CD4-positive, alpha-beta T cell (primary cell): ENCODE measurements at regions not wholly inside any gene's neighbourhood (a gene's known extent, or its start where the extent isn't known, plus 50 kb on each side); places are given as distances from the start of the nearest gene placed in this dataset.

Source experiments
- ATAC-seq: fragments of 200-7000 bp; cut with Tn5 transposase; one replicate; pipeline ENCODE4 v1.10.0; 2022; ENCODE audit warnings: mild to moderate bottlenecking; ENCODE audit not compliant: poor library complexity
- CTCF ChIA-PET: fragments of 350-600 bp; sonication (Branson Sonifier 250); formaldehyde crosslinking; loops from one replicate; lab custom pipeline; 2021; ENCODE audit warnings: antibody characterized with exemption, inconsistent platforms; lab: Charles Lee
- POLR2A ChIA-PET: fragments of 350-600 bp; sonication (Branson Sonifier 250); formaldehyde crosslinking; loops from one replicate; lab custom pipeline; 2021; ENCODE audit warnings: antibody characterized with exemption, inconsistent platforms; lab: Charles Lee
- DNase-seq, 14 experiments: peaks; one replicate each; pipeline ENCODE4 v3.0.0-alpha.2; 2013 to 2020; ENCODE audit warnings: mixed read lengths in 2 of 14
- H3K27ac ChIP-seq, 2 donors: one replicate each; pipeline versions ENCODE4 v1.5.1 to v1.7.0; 2013; ENCODE audit warnings: low read length in 2 of 2, low read depth in 1 of 2, mild to moderate bottlenecking in 1 of 2
- H3K27me3 ChIP-seq, 2 experiments: 1 replicate in 1 of 2; 2 replicates in 1 of 2; pipeline versions ENCODE4 v1.6.1 to v1.7.0; 2013; ENCODE audit warnings: low read length in 2 of 2, control low read depth in 1 of 2, mild to moderate bottlenecking in 1 of 2, moderate library complexity in 1 of 2; ENCODE audit not compliant: insufficient read depth in 2 of 2, control insufficient read depth in 1 of 2
- H3K36me3 ChIP-seq: one replicate; pipeline ENCODE4 v1.6.1; 2013; ENCODE audit warnings: low read length, control low read depth; ENCODE audit not compliant: insufficient read depth
- H3K4me1 ChIP-seq: one replicate; pipeline ENCODE4 v1.6.1; 2013; ENCODE audit warnings: low read length, control low read depth; ENCODE audit not compliant: insufficient read depth
- H3K4me3 ChIP-seq: one replicate; pipeline ENCODE4 v1.5.1; 2013; ENCODE audit warnings: mild to moderate bottlenecking, low read length, moderate library complexity
- H3K9me3 ChIP-seq, 2 experiments: 1 replicate in 1 of 2; 2 replicates in 1 of 2; pipeline versions ENCODE4 v1.6.1 to v1.7.0; 2013; ENCODE audit warnings: low read length in 2 of 2, mild to moderate bottlenecking in 2 of 2, control low read depth in 1 of 2, moderate library complexity in 1 of 2; ENCODE audit not compliant: control insufficient read depth in 1 of 2, insufficient read depth in 1 of 2
- H3K27ac Mint-ChIP-seq: one replicate; pipeline ENCODE4 v1.8.0; 2020; ENCODE audit warnings: mixed read lengths
- H3K27me3 Mint-ChIP-seq: one replicate; pipeline ENCODE4 v1.8.0; 2021; ENCODE audit warnings: mixed read lengths
- H3K36me3 Mint-ChIP-seq: one replicate; pipeline ENCODE4 v1.8.0; 2021; ENCODE audit warnings: low read depth, mixed read lengths
- H3K4me1 Mint-ChIP-seq: one replicate; pipeline ENCODE4 v1.8.0; 2021; ENCODE audit warnings: low read depth, mixed read lengths
- H3K4me3 Mint-ChIP-seq: one replicate; pipeline ENCODE4 v1.8.0; 2020; ENCODE audit warnings: mild to moderate bottlenecking, mixed read lengths
- H3K9me3 Mint-ChIP-seq: one replicate; pipeline ENCODE4 v1.8.0; 2020; ENCODE audit warnings: mixed read lengths
- intact Hi-C, 2 experiments: fragments of 100-400 bp; cut with DNase I in 1 of 2; cut with micrococcal nuclease in 1 of 2; formaldehyde crosslinking; loops; one replicate each; pipeline versions ENCODE4 v1.15.1 to v1.9.0; 2023 to 2025; cut with DNase I, micrococcal nuclease
- TF ChIP-seq, protein P1 (sequence below): fragments of 200-600 bp; IDR thresholded peaks from one replicate; pipeline ENCODE4 v1.8.0; 2022; ENCODE audit warnings: antibody characterized with exemption, mild to moderate bottlenecking

DNA sequence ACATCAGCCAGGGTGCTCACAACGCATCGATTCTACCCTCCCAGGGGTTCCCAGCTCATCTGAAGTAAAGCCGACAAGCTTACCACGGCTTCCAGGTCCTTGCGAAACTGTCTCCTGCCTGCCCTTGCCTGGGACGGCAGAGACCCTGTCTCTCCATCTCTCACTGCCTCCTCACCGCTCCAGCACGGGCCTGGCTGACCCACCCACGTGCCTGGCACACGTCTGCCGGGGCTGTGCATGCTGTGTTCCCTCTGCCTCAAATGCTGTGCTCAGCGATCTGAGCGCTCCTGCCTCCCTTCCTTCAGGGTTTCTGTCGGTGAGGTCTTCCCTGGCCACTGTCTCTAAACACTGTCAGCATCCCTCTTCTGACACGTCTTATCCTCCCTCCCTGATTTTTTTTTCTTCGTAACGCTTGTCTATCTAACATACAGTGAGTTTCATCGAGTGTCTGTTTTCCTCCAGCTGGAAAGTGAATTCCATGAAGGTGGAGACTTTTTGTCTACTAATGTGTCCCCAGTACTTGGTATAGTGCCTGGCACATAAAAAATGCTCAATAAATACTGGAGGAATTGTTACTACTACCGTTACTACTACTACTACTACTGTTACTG, 208.4 kb downstream of the IRF8 start:
- peaks cover 5% of the 10 kb centered on the region for H3K27me3 Mint-ChIP-seq
- H3K9me3 Mint-ChIP-seq: no peaks in the 10 kb centered on the region
- no peak overlapping the region for H3K4me3 Mint-ChIP-seq
- ChIA-PET CTCF (no interaction called here), POLR2A (no interaction called here)
- Histone ChIP-seq H3K36me3 (no peaks in the 10 kb centered on the region), H3K4me3 (no peak overlapping the region), H3K4me1 (no peaks in the 10 kb centered on the region), H3K27me3 (peaks cover 0 to 2% of the 10 kb centered on the region in 2 experiments), H3K9me3 (peaks cover 0 to 13% of the 10 kb centered on the region in 2 experiments), H3K27ac (no peak overlapping the region)
- ATAC-seq (no peak), DNase-seq (no peak)
- TF ChIP-seq, protein P1, sequence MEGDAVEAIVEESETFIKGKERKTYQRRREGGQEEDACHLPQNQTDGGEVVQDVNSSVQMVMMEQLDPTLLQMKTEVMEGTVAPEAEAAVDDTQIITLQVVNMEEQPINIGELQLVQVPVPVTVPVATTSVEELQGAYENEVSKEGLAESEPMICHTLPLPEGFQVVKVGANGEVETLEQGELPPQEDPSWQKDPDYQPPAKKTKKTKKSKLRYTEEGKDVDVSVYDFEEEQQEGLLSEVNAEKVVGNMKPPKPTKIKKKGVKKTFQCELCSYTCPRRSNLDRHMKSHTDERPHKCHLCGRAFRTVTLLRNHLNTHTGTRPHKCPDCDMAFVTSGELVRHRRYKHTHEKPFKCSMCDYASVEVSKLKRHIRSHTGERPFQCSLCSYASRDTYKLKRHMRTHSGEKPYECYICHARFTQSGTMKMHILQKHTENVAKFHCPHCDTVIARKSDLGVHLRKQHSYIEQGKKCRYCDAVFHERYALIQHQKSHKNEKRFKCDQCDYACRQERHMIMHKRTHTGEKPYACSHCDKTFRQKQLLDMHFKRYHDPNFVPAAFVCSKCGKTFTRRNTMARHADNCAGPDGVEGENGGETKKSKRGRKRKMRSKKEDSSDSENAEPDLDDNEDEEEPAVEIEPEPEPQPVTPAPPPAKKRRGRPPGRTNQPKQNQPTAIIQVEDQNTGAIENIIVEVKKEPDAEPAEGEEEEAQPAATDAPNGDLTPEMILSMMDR: no peak
- H3K36me3 Mint-ChIP-seq: no peaks in the 10 kb centered on the region
- H3K4me1 Mint-ChIP-seq: no peaks in the 10 kb centered on the region
- no peak overlapping the region for H3K27ac Mint-ChIP-seq
- intact Hi-C loops: no loop called here

DNA sequence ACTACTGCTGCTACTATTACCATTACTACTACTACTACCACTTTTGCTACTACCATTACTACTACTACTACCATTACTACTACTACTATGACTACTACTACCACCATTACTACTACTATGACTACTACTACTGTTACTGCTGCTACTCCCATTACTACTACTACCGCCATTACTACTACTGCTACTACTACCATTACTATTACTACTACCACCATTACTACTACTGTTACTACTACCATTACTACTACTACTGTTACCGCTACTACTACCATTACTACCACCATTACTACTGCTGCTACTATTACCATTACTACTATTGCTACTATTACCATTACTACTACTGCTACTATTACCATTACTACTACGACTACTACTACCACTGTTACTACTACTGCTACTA, 209.1 kb downstream of the IRF8 start:
- Mint-ChIP-seq H3K36me3 (no peaks in the 10 kb centered on the region), H3K27me3 (peaks cover 5% of the 10 kb centered on the region), H3K9me3 (no peaks in the 10 kb centered on the region), H3K4me1 (no peaks in the 10 kb centered on the region), H3K4me3 (no peak overlapping the region), H3K27ac (no peak overlapping the region)
- TF ChIP-seq, protein P1: no peak
- ChIA-PET CTCF (no interaction called here), POLR2A (no interaction called here)
- DNase-seq (no peak), ATAC-seq (no peak)
- Histone ChIP-seq H3K36me3 (no peaks in the 10 kb centered on the region), H3K4me3 (no peak overlapping the region), H3K4me1 (no peaks in the 10 kb centered on the region), H3K9me3 (peaks cover 0 to 13% of the 10 kb centered on the region in 2 experiments), H3K27me3 (peaks cover 0 to 2% of the 10 kb centered on the region in 2 experiments), H3K27ac (no peak overlapping the region)
- intact Hi-C loops: no loop called here

DNA sequence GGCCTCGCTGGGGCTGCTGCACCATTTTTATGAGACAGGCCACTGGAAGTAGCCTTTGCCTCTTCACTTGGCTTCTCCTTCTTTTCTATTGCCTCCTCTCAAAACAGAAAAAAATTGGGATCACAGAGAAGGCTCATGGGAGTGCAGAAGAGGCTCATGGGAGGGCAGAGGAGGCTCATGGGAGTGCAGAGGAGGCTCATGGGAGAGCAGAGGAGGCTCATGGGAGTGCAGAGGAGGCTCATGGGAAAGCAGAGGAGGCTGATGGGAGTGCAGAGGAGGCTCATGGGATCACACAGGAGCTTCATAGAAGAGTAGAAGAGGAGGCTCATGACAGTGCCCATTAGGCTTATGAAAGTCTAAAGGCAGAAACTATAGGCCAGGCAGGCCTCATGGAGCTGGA, 211.2 kb downstream of the IRF8 start:
- Mint-ChIP-seq H3K36me3 (no peaks in the 10 kb centered on the region), H3K27me3 (no peaks in the 10 kb centered on the region), H3K4me3 (no peak overlapping the region), H3K4me1 (no peaks in the 10 kb centered on the region), H3K9me3 (no peaks in the 10 kb centered on the region), H3K27ac (no peak overlapping the region)
- Histone ChIP-seq H3K27me3 (peaks cover 0 to 2% of the 10 kb centered on the region in 2 experiments), H3K4me1 (no peaks in the 10 kb centered on the region), H3K27ac (no peak overlapping the region), H3K9me3 (peaks cover 0 to 13% of the 10 kb centered on the region in 2 experiments), H3K36me3 (no peaks in the 10 kb centered on the region), H3K4me3 (no peak overlapping the region)
- ChIA-PET CTCF (no interaction called here), POLR2A (no interaction called here)
- intact Hi-C loops: no loop called here
- TF ChIP-seq, protein P1: no peak
- no peak for DNase-seq
- no peak for ATAC-seq
